OCI-LY1 (cell line): ENCODE measurements at regions not wholly inside any gene's neighbourhood (a gene's known extent, or its start where the extent isn't known, plus 50 kb on each side); places are given as distances from the start of the nearest gene placed in this dataset.

Experiments
- H2AFZ ChIP-seq: fragments of 200-600 bp; sonication (generic), shearing (Covaris generic); 2 replicates; pipeline ENCODE4 v1.6.0; 2014; ENCODE audit warnings: antibody characterized with exemption, mild to moderate bottlenecking, low read length
- H3F3A ChIP-seq: fragments of 200-600 bp; sonication (generic), shearing (Covaris generic); 2 replicates; pipeline ENCODE4 v1.6.0; 2014; ENCODE audit warnings: mild to moderate bottlenecking, antibody characterized with exemption, low read length, moderate library complexity; ENCODE audit not compliant: insufficient read depth
- H3K27ac ChIP-seq: fragments of 200-600 bp; sonication (generic); 2 replicates; pipeline ENCODE4 v1.5.1; 2014; ENCODE audit warnings: low read length, mixed run types, mild to moderate bottlenecking, low read depth; ENCODE audit not compliant: poor library complexity, severe bottlenecking
- H3K27me3 ChIP-seq: fragments of 200-600 bp; sonication (generic); 2 replicates; pipeline ENCODE4 v1.6.0; 2014; ENCODE audit warnings: antibody characterized with exemption, mild to moderate bottlenecking, low read length, moderate library complexity; ENCODE audit not compliant: insufficient read depth
- H3K36me3 ChIP-seq: fragments of 200-600 bp; sonication (generic); 2 replicates; pipeline ENCODE4 v1.6.1; 2014; ENCODE audit warnings: mild to moderate bottlenecking, antibody characterized with exemption, low read length, moderate library complexity, mixed read lengths; ENCODE audit not compliant: insufficient read depth
- H3K4me1 ChIP-seq: fragments of 200-600 bp; sonication (generic); 2 replicates; pipeline ENCODE4 v1.5.1; 2014; ENCODE audit warnings: mild to moderate bottlenecking, low read length, moderate library complexity; ENCODE audit not compliant: insufficient read depth, severe bottlenecking
- H3K4me2 ChIP-seq: fragments of 200-600 bp; sonication (generic), shearing (Covaris generic); 2 replicates; pipeline ENCODE4 v1.6.1; 2014; ENCODE audit warnings: low read length
- H3K4me3 ChIP-seq: fragments of 200-600 bp; sonication (generic); 2 replicates; pipeline ENCODE4 v1.5.1; 2014; ENCODE audit warnings: low read length, low read depth, mild to moderate bottlenecking, mixed read lengths; ENCODE audit not compliant: poor library complexity, severe bottlenecking
- H3K79me2 ChIP-seq: fragments of 200-600 bp; shearing (Covaris generic); 2 replicates; pipeline ENCODE4 v1.6.1; 2016; ENCODE audit warnings: mixed run types, low read length, mixed read lengths; ENCODE audit not compliant: insufficient read depth
- H3K9ac ChIP-seq: fragments of 200-600 bp; sonication (generic), shearing (Covaris generic); 2 replicates; pipeline ENCODE4 v1.6.1; 2014; ENCODE audit warnings: mild to moderate bottlenecking, low read length, mixed read lengths
- H3K9me2 ChIP-seq: fragments of 200-600 bp; sonication (generic), shearing (Covaris generic); 2 replicates; pipeline ENCODE4 v1.6.1; 2014; ENCODE audit warnings: low read depth, mild to moderate bottlenecking, low read length, mixed read lengths
- H3K9me3 ChIP-seq: fragments of 200-600 bp; shearing (Covaris generic); 2 replicates; pipeline ENCODE4 v1.6.1; 2014; ENCODE audit warnings: low read length, mixed read lengths
- H4K20me1 ChIP-seq: fragments of 200-600 bp; sonication (generic), shearing (Covaris generic); 2 replicates; pipeline ENCODE4 v1.6.0; 2016; ENCODE audit warnings: mild to moderate bottlenecking, low read length; ENCODE audit not compliant: insufficient read depth
- CTCF ChIP-seq: fragments of 200-600 bp; sonication (generic), shearing (Covaris generic); IDR thresholded peaks from 2 replicates; pipeline ENCODE4 v1.5.1; 2017; ENCODE audit warnings: mild to moderate bottlenecking, antibody characterized with exemption, low read length, moderate library complexity, mixed read lengths
- EZH2 ChIP-seq: fragments of 200-600 bp; sonication (generic), shearing (Covaris generic); IDR thresholded peaks from 2 replicates; pipeline ENCODE4 v1.8.0; 2017; ENCODE audit warnings: borderline replicate concordance, mixed run types, mild to moderate bottlenecking, antibody characterized with exemption, low read length, moderate library complexity, mixed read lengths

GRCh38 chr10:43930243-43930642, 281.6 kb upstream of the ZNF32 start:
- no peak overlapping the region for H3K4me2 ChIP-seq
- no peaks in the 10 kb centered on the region for H3K79me2 ChIP-seq
- H2AFZ ChIP-seq = no peak overlapping the region
- H3K4me1 ChIP-seq = no peaks in the 10 kb centered on the region
- TF ChIP-seq EZH2 (no peak), CTCF (no peak)
- H3K9me2 ChIP-seq = no peaks in the 10 kb centered on the region
- H3K9ac ChIP-seq = no peak overlapping the region
- H3K9me3 ChIP-seq = no peaks in the 10 kb centered on the region
- H3K27ac ChIP-seq = no peak overlapping the region
- H3F3A ChIP-seq = no peaks in the 10 kb centered on the region
- no peaks in the 10 kb centered on the region for H3K27me3 ChIP-seq
- H4K20me1 ChIP-seq = no peaks in the 10 kb centered on the region
- H3K36me3 ChIP-seq = no peaks in the 10 kb centered on the region
- no peak overlapping the region for H3K4me3 ChIP-seq

- Histone ChIP-seq H3K27ac (no peak overlapping the region), H3K4me2 (no peak overlapping the region), H3K79me2 (no peaks in the 10 kb centered on the region), H3F3A (no peaks in the 10 kb centered on the region), H3K9me3 (no peaks in the 10 kb centered on the region), H3K36me3 (no peaks in the 10 kb centered on the region), H3K9me2 (no peaks in the 10 kb centered on the region), H3K4me1 (no peaks in the 10 kb centered on the region), H4K20me1 (no peaks in the 10 kb centered on the region), H3K4me3 (no peak overlapping the region), H3K9ac (no peak overlapping the region), H2AFZ (no peak overlapping the region), H3K27me3 (no peaks in the 10 kb centered on the region)
- TF ChIP-seq EZH2 (no peak), CTCF (no peak)
Observed at GRCh38 chr10:43929122-43929521, 280.4 kb upstream of the ZNF32 start.

- no peaks in the 10 kb centered on the region for H3K4me1 ChIP-seq
- H3K9ac ChIP-seq = no peak overlapping the region
- H3K27me3 ChIP-seq = no peaks in the 10 kb centered on the region
- H3K36me3 ChIP-seq = no peaks in the 10 kb centered on the region
- no peaks in the 10 kb centered on the region for H3K9me3 ChIP-seq
- H3K79me2 ChIP-seq = no peaks in the 10 kb centered on the region
- no peaks in the 10 kb centered on the region for H4K20me1 ChIP-seq
- H2AFZ ChIP-seq = no peak overlapping the region
- H3F3A ChIP-seq = no peaks in the 10 kb centered on the region
- no peak overlapping the region for H3K4me2 ChIP-seq
- TF ChIP-seq EZH2 (no peak), CTCF (no peak)
- H3K4me3 ChIP-seq = no peak overlapping the region
- H3K9me2 ChIP-seq = no peaks in the 10 kb centered on the region
- no peak overlapping the region for H3K27ac ChIP-seq
Observed at GRCh38 chr10:43928425-43928968, 279.8 kb upstream of the ZNF32 start.
